KG1 (cell line): ENCODE measurements at regions not wholly inside any gene's neighbourhood (a gene's known extent, or its start where the extent isn't known, plus 50 kb on each side); places are given as distances from the start of the nearest gene placed in this dataset.

Experiments used
- DNase-seq: peaks from one replicate; lab custom pipeline; 2025; lab: John Stamatoyannopoulos, UW

GRCh38 chr2:118278046-118278445 is 189.8 kb downstream of the INSIG2 start:
- no peak for DNase-seq

GRCh38 chr2:118274841-118275510 is 186.7 kb downstream of the INSIG2 start:
- no peak for DNase-seq

- DNase-seq: no peak
These were observed 184.1 kb downstream of the INSIG2 start for GRCh38 chr2:118272391-118272790.

GRCh38 chr2:118269408-118270051 is 181.3 kb downstream of the INSIG2 start:
- no peak for DNase-seq

- no peak for DNase-seq
These were observed 180.0 kb downstream of the INSIG2 start for GRCh38 chr2:118268268-118268667.

- DNase-seq: no peak
These were observed 177.7 kb downstream of the INSIG2 start for GRCh38 chr2:118265873-118266455.

GRCh38 chr2:118264232-118264990 is 176.1 kb downstream of the INSIG2 start:
- no peak for DNase-seq

- no peak for DNase-seq
These were observed 169.4 kb downstream of the INSIG2 start for GRCh38 chr2:118257696-118258095.

- DNase-seq: no peak
These were observed 167.6 kb downstream of the INSIG2 start for GRCh38 chr2:118255771-118256372.

- no peak for DNase-seq
These were observed 167.0 kb downstream of the INSIG2 start for GRCh38 chr2:118255301-118255700.

- DNase-seq: no peak
These were observed 165.8 kb downstream of the INSIG2 start for GRCh38 chr2:118254116-118254515.

GRCh38 chr2:118251427-118251826 is 163.2 kb downstream of the INSIG2 start:
- no peak for DNase-seq

- no peak for DNase-seq
These were observed 162.2 kb downstream of the INSIG2 start for GRCh38 chr2:118250463-118250862.

- DNase-seq: no peak
These were observed 161.7 kb downstream of the INSIG2 start for GRCh38 chr2:118250001-118250400.

- no peak for DNase-seq
These were observed 161.3 kb downstream of the INSIG2 start for GRCh38 chr2:118249531-118249930.

- DNase-seq: no peak
These were observed 158.5 kb downstream of the INSIG2 start for GRCh38 chr2:118246726-118247125.

GRCh38 chr2:118246079-118246478 is 157.8 kb downstream of the INSIG2 start:
- DNase-seq: no peak

GRCh38 chr2:118244686-118245085 is 156.4 kb downstream of the INSIG2 start:
- no peak for DNase-seq

- no peak for DNase-seq
These were observed 154.8 kb downstream of the INSIG2 start for GRCh38 chr2:118243031-118243430.

GRCh38 chr2:118242216-118242615 is 153.9 kb downstream of the INSIG2 start:
- no peak for DNase-seq

GRCh38 chr2:118241128-118241527 is 152.9 kb downstream of the INSIG2 start:
- DNase-seq: no peak

GRCh38 chr2:118240276-118240675 is 152.0 kb downstream of the INSIG2 start:
- no peak for DNase-seq
